Right atrium auricular region (tissue), 2 donors: ENCODE measurements at regions not wholly inside any gene's neighbourhood (a gene's known extent, or its start where the extent isn't known, plus 50 kb on each side); places are given as distances from the start of the nearest gene placed in this dataset.
"Not testable (repeated sequence)": the region's sequence is repeated elsewhere in the genome, so short reads cannot be mapped to it uniquely, and the experiment has no call there.

ENCODE experiments used
- DNase-seq: peaks from one replicate; pipeline ENCODE4 v3.0.0-alpha.2; 2019; ENCODE audit warnings: low spot score
- H3K27ac ChIP-seq, 2 donors: fragments of 200-600 bp; sonication (generic); 1 replicate in 1 of 2; 2 replicates in 1 of 2; pipeline ENCODE4 v1.5.1; 2016 to 2019
- H3K27me3 ChIP-seq, 2 donors: fragments of 200-600 bp; sonication (generic); one replicate each; pipeline versions ENCODE4 v1.5.1 to v1.6.0; 2017 to 2019
- H3K36me3 ChIP-seq: fragments of 200-600 bp; sonication (generic); one replicate; pipeline ENCODE4 v1.5.1; 2016
- H3K4me1 ChIP-seq, 2 donors: fragments of 200-600 bp; sonication (generic); one replicate each; pipeline versions ENCODE4 v1.5.1 to v1.6.0; 2017 to 2019
- H3K4me3 ChIP-seq, 2 donors: fragments of 200-600 bp; sonication (generic); 1 replicate in 1 of 2; 2 replicates in 1 of 2; pipeline ENCODE4 v1.5.1; 2017 to 2019; ENCODE audit warnings: mild to moderate bottlenecking in 1 of 2, moderate library complexity in 1 of 2
- H3K9me3 ChIP-seq, 2 donors: fragments of 200-600 bp; sonication (generic); one replicate each; pipeline ENCODE4 v1.5.1; 2019
- CTCF ChIP-seq, 2 donors: fragments of 200-600 bp; sonication (generic); IDR thresholded peaks; one replicate each; pipeline ENCODE4 v1.5.1; 2019; ENCODE audit warnings: antibody characterized with exemption in 2 of 2

GRCh38 chr2:89202518-89202917 lies 511.0 kb downstream of the RPIA start:
- not testable (repeated sequence) for H3K9me3 ChIP-seq, H3K27ac ChIP-seq, H3K4me1 ChIP-seq, DNase-seq, H3K4me3 ChIP-seq, H3K27me3 ChIP-seq, H3K36me3 ChIP-seq

GRCh38 chr2:89205153-89205552 lies 513.7 kb downstream of the RPIA start:
- TF ChIP-seq CTCF (IDR thresholded peaks at IDR 0.05) = peak in 1 of 2 donors; percentile 55
- not testable (repeated sequence) for H3K9me3 ChIP-seq, H3K4me3 ChIP-seq, H3K27me3 ChIP-seq, H3K4me1 ChIP-seq, DNase-seq, H3K27ac ChIP-seq, H3K36me3 ChIP-seq

- H3K27me3 ChIP-seq, H3K4me3 ChIP-seq, DNase-seq, H3K36me3 ChIP-seq, H3K9me3 ChIP-seq, H3K4me1 ChIP-seq: not testable (repeated sequence)
- peak overlapping the region in 1 of 2 donors; percentile 48 for H3K27ac ChIP-seq
Measured at GRCh38 chr2:89208144-89208932, 516.9 kb downstream of the RPIA start.

GRCh38 chr2:89213151-89213550 lies 521.7 kb downstream of the RPIA start:
- DNase-seq, H3K36me3 ChIP-seq, H3K4me1 ChIP-seq, H3K4me3 ChIP-seq, H3K27ac ChIP-seq, H3K9me3 ChIP-seq, H3K27me3 ChIP-seq: not testable (repeated sequence)

- not testable (repeated sequence) for H3K36me3 ChIP-seq, DNase-seq, H3K9me3 ChIP-seq, H3K4me3 ChIP-seq, H3K4me1 ChIP-seq, H3K27ac ChIP-seq, H3K27me3 ChIP-seq
Measured at GRCh38 chr2:89213811-89214210, 522.3 kb downstream of the RPIA start.

- not testable (repeated sequence) for H3K4me3 ChIP-seq, H3K27me3 ChIP-seq, H3K36me3 ChIP-seq, H3K9me3 ChIP-seq, H3K4me1 ChIP-seq, DNase-seq, H3K27ac ChIP-seq
Measured at GRCh38 chr2:89221474-89221873, 530.0 kb downstream of the RPIA start.

GRCh38 chr2:89222063-89222732 lies 530.7 kb downstream of the RPIA start:
- H3K4me1 ChIP-seq, H3K36me3 ChIP-seq, H3K27ac ChIP-seq, H3K4me3 ChIP-seq, H3K27me3 ChIP-seq, H3K9me3 ChIP-seq, DNase-seq: not testable (repeated sequence)

GRCh38 chr2:89224803-89225202 lies 533.3 kb downstream of the RPIA start:
- not testable (repeated sequence) for H3K36me3 ChIP-seq, H3K9me3 ChIP-seq, H3K27ac ChIP-seq, H3K4me3 ChIP-seq, H3K4me1 ChIP-seq, H3K27me3 ChIP-seq, DNase-seq

- H3K27me3 ChIP-seq, H3K4me3 ChIP-seq, H3K36me3 ChIP-seq, H3K9me3 ChIP-seq, DNase-seq, H3K27ac ChIP-seq, H3K4me1 ChIP-seq: not testable (repeated sequence)
Measured at GRCh38 chr2:89229979-89230378, 538.5 kb downstream of the RPIA start.

- not testable (repeated sequence) for H3K36me3 ChIP-seq, H3K27me3 ChIP-seq
- peak in 1 of 2 donors; percentile 28 for TF ChIP-seq CTCF (IDR thresholded peaks at IDR 0.05)
Measured at GRCh38 chr2:89231241-89231640, 539.8 kb downstream of the RPIA start.

GRCh38 chr2:89233931-89234330 lies 542.5 kb downstream of the RPIA start:
- not testable (repeated sequence) for H3K36me3 ChIP-seq, H3K27ac ChIP-seq, H3K4me3 ChIP-seq, DNase-seq, H3K27me3 ChIP-seq, H3K4me1 ChIP-seq, H3K9me3 ChIP-seq

More at GRCh38 chr2:89231241-89231640, 539.8 kb downstream of the RPIA start:
- H3K4me1 ChIP-seq, H3K4me3 ChIP-seq, DNase-seq, H3K9me3 ChIP-seq, H3K27ac ChIP-seq: not testable (repeated sequence)

GRCh38 chr2:89234818-89235466 lies 543.5 kb downstream of the RPIA start:
- H3K9me3 ChIP-seq, H3K27me3 ChIP-seq, H3K4me1 ChIP-seq: not testable (repeated sequence)

More at GRCh38 chr2:89234818-89235466, 543.5 kb downstream of the RPIA start:
- H3K36me3 ChIP-seq, H3K27ac ChIP-seq, DNase-seq, H3K4me3 ChIP-seq: not testable (repeated sequence)
